Endothelial cell of umbilical vein (primary cell): ENCODE measurements at regions not wholly inside any gene's neighbourhood (a gene's known extent, or its start where the extent isn't known, plus 50 kb on each side); places are given as distances from the start of the nearest gene placed in this dataset.
"Not testable (repeated sequence)": the region's sequence is repeated elsewhere in the genome, so short reads cannot be mapped to it uniquely, and the experiment has no call there.

ENCODE experiments used
- BruUV-seq: library from RNA; stranded (reverse); fragments of 400-500 nt; replicated peaks from 2 replicates; lab custom pipeline; 2021; lab: Mats Ljungman, UMichigan
- CTCF ChIA-PET: fragments of 300-600, 350-600 bp; sonication (Branson Sonifier 250); formaldehyde crosslinking; loops from one replicate; lab custom pipeline; 2021; ENCODE audit warnings: antibody characterized with exemption, inconsistent platforms; lab: Charles Lee
- POLR2A ChIA-PET: fragments of 300-600, 350-600 bp; sonication (Branson Sonifier 250); formaldehyde crosslinking; loops from one replicate; lab custom pipeline; 2021; ENCODE audit warnings: antibody characterized with exemption, inconsistent platforms; lab: Charles Lee
- DNase-seq: peaks from one replicate; pipeline ENCODE4 v3.0.0-alpha.2; 2011; ENCODE audit warnings: low read depth, low spot score
- FAIRE-seq: peaks from 2 replicates; lab custom pipeline; 2011; peaks lifted over from hg19 to GRCh38; lab: Jason Lieb, UNC
- H2AFZ ChIP-seq: 2 replicates; pipeline ENCODE4 v1.6.0; 2012; ENCODE audit warnings: low read depth, low read length, control low read depth, inconsistent platforms
- H3K27ac ChIP-seq: 2 replicates; pipeline ENCODE4 v1.5.1; 2011; ENCODE audit warnings: low read depth, mild to moderate bottlenecking, control low read depth, low read length, moderate library complexity; ENCODE audit not compliant: insufficient read depth
- H3K27me3 ChIP-seq, 2 experiments: 2 replicates each; pipeline versions ENCODE4 v1.6.0 to v1.6.1; 2011; ENCODE audit warnings: low read length in 2 of 2, mixed read lengths in 1 of 2; ENCODE audit not compliant: control insufficient read depth in 2 of 2, insufficient read depth in 2 of 2
- H3K36me3 ChIP-seq, 2 experiments: 2 replicates in 1 of 2; 3 replicates in 1 of 2; pipeline ENCODE4 v1.5.1; 2011; ENCODE audit warnings: low read length in 2 of 2, mild to moderate bottlenecking in 1 of 2, moderate library complexity in 1 of 2; ENCODE audit not compliant: control insufficient read depth in 2 of 2, insufficient read depth in 2 of 2; ENCODE audit errors: extremely low read depth in 1 of 2
- H3K4me1 ChIP-seq: 3 replicates; pipeline ENCODE4 v1.5.1; 2011; ENCODE audit warnings: mild to moderate bottlenecking, low read length; ENCODE audit not compliant: control insufficient read depth, insufficient read depth; ENCODE audit errors: extremely low read depth
- H3K4me2 ChIP-seq: 2 replicates; pipeline ENCODE4 v1.6.1; 2011; ENCODE audit warnings: low read length, control low read depth, mixed read lengths; ENCODE audit not compliant: insufficient read depth
- H3K4me3 ChIP-seq, 3 experiments: fragments of 200-600 bp in 1 of 3; sonication (generic), shearing (Covaris generic) in 1 of 3; replicated peaks in 1 of 3; 2 replicates each; pipeline ENCODE4 v1.5.1; 2011 to 2016; ENCODE audit warnings: control low read depth in 3 of 3, low read length in 3 of 3, mild to moderate bottlenecking in 2 of 3, inconsistent platforms in 1 of 3, low read depth in 1 of 3, moderate library complexity in 1 of 3; ENCODE audit not compliant: insufficient read depth in 1 of 3
- H3K79me2 ChIP-seq: 2 replicates; pipeline ENCODE4 v1.6.0; 2012; ENCODE audit warnings: low read length, inconsistent platforms; ENCODE audit not compliant: control insufficient read depth, insufficient read depth
- H3K9ac ChIP-seq: replicated peaks from 2 replicates; pipeline ENCODE3; 2011; ENCODE audit warnings: low read length, control low read depth; ENCODE audit not compliant: insufficient read depth; ENCODE audit errors: extremely low read depth
- H3K9me1 ChIP-seq: replicated peaks from 3 replicates; pipeline ENCODE4 v1.6.0; 2011; ENCODE audit warnings: mild to moderate bottlenecking, low read length; ENCODE audit not compliant: control insufficient read depth, insufficient read depth; ENCODE audit errors: extremely low read depth
- H3K9me3 ChIP-seq: replicated peaks from 2 replicates; pipeline ENCODE4 v1.5.1; 2012; ENCODE audit warnings: low read length, inconsistent platforms; ENCODE audit not compliant: control insufficient read depth, insufficient read depth
- H4K20me1 ChIP-seq: replicated peaks from 2 replicates; pipeline ENCODE3; 2011; ENCODE audit warnings: mild to moderate bottlenecking, low read length; ENCODE audit not compliant: control insufficient read depth, insufficient read depth; ENCODE audit errors: extremely low read depth
- EZH2 ChIP-seq: IDR thresholded peaks from 2 replicates; pipeline ENCODE4 v1.6.1; 2012; ENCODE audit warnings: borderline replicate concordance, low read depth, mild to moderate bottlenecking, moderate library complexity, low read length, inconsistent platforms; ENCODE audit not compliant: severe bottlenecking
- FOS ChIP-seq: IDR thresholded peaks from 2 replicates; pipeline ENCODE4 v1.6.1; 2011; ENCODE audit warnings: mild to moderate bottlenecking, low read length, moderate library complexity, borderline replicate concordance; ENCODE audit not compliant: insufficient read depth
- GATA2 ChIP-seq: IDR thresholded peaks from 2 replicates; pipeline ENCODE4 v1.7.0; 2011; ENCODE audit warnings: low read depth, mild to moderate bottlenecking, moderate library complexity, mixed read lengths, low read length; ENCODE audit not compliant: insufficient read length, insufficient read depth
- JUN ChIP-seq: IDR thresholded peaks from 2 replicates; pipeline ENCODE4 v1.6.1; 2011; ENCODE audit warnings: borderline replicate concordance, low read depth; ENCODE audit not compliant: insufficient read length, insufficient read depth
- MYC ChIP-seq: IDR thresholded peaks from one replicate; pipeline ENCODE4 v1.6.1; 2011; ENCODE audit warnings: mild to moderate bottlenecking, low read depth, low read length
- POLR2A ChIP-seq: IDR thresholded peaks from 2 replicates; pipeline ENCODE4 v1.6.1; 2012; ENCODE audit warnings: low read depth, mild to moderate bottlenecking, control low read depth, low read length
- POLR2AphosphoS5 ChIP-seq: IDR thresholded peaks from 2 replicates; pipeline ENCODE4 v1.6.1; 2012; ENCODE audit warnings: low read depth, mild to moderate bottlenecking, control low read depth, low read length, moderate library complexity; ENCODE audit not compliant: insufficient read depth
- dilution Hi-C: fragments of 300-500 bp; cut with MboI; formaldehyde crosslinking; loops from one replicate; pipeline ENCODE4 v1.15.0; 2019; ENCODE audit warnings: low sequenced_read_pairs; ENCODE audit not compliant: extremely low pct_ligation_motif_present
- intact Hi-C: fragments of 100-400 bp; cut with micrococcal nuclease; formaldehyde crosslinking; loops from one replicate; pipeline ENCODE4 v1.10.0; 2022
- TF ChIP-seq, protein P1 (sequence below): IDR thresholded peaks from 2 replicates; pipeline ENCODE4 v1.6.1; 2011; ENCODE audit not compliant: insufficient read depth, insufficient read length
- TF ChIP-seq, protein P2 (sequence below), 2 donors: IDR thresholded peaks; 1 replicate in 1 of 2; 2 replicates in 1 of 2; pipeline ENCODE4 v1.5.1; 2011; ENCODE audit warnings: low read length in 2 of 2, mild to moderate bottlenecking in 2 of 2, moderate library complexity in 2 of 2, control low read depth in 1 of 2, inconsistent platforms in 1 of 2, low read depth in 1 of 2; ENCODE audit not compliant: insufficient read depth in 1 of 2; ENCODE audit errors: extremely low read depth in 1 of 2

DNA sequence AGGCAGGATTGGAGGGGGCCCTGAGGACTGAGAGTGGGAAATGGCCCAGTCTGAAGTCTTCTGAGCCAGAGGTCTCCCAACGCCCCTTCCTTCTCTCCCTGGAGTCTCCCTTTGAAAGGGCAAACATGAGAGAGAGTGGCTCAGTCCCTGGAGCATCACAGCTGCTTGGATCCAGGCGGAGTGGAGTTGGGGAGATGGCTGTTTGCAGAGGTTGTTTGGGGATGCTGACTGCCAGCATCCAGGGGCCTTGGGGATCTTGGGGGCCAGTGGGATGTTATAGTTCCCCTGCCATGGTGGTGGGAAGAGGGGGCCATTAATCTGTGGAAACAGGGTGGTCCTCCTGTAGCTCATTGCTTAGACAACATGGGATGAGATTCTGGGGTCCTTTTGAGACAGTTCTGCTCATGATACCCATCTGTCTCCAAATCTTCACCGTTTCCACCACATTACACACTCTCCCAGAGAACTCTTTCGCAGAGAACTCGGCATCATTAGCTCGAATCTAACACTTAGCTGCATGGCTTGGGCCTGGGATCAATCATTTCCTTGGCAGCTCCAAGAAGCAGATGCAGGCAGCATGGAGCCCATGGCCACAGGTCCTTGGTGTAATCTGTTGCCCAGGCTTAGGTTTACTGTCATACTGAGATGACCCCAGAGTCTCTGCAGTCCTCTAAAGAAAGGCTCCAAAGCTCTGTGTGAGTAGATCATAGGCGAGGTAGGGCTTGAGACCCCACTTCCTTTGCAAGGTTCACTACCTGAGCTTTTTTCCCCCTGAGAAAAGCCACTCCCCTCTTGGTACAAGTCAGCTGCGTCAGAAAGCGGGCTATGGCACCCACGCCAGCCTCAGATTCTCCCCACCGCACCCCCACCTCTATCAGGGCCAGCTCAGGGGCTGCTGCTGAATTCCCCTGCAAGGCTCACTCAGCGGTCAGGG is 54.4 kb upstream of the SH3PXD2B start:
- Histone ChIP-seq H3K4me2 (no peak overlapping the region), H2AFZ (no peak overlapping the region), H4K20me1 (no peaks in the 10 kb centered on the region), H3K4me1 (no peaks in the 10 kb centered on the region), H3K4me3 (no peak overlapping the region), H3K27ac (no peak overlapping the region), H3K36me3 (no peaks in the 10 kb centered on the region), H3K9me1 (no peaks in the 10 kb centered on the region), H3K27me3 (peaks cover 0 to 5% of the 10 kb centered on the region in 2 experiments), H3K9ac (no peak overlapping the region), H3K79me2 (no peaks in the 10 kb centered on the region), H3K9me3 (no peaks in the 10 kb centered on the region)
- BruUV-seq, result no TSS peak
- dilution Hi-C loops, result no loop called here
- ChIA-PET CTCF (no interaction called here), POLR2A (no interaction called here)
- FAIRE-seq, result no peak
- TF ChIP-seq MYC, result no peak
- no peak for TF ChIP-seq EZH2
- TF ChIP-seq, protein P1, sequence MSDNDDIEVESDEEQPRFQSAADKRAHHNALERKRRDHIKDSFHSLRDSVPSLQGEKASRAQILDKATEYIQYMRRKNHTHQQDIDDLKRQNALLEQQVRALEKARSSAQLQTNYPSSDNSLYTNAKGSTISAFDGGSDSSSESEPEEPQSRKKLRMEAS, result no peak
- TF ChIP-seq JUN, result no peak
- no peak for TF ChIP-seq POLR2AphosphoS5
- TF ChIP-seq POLR2A, result no peak
- TF ChIP-seq, protein P2, sequence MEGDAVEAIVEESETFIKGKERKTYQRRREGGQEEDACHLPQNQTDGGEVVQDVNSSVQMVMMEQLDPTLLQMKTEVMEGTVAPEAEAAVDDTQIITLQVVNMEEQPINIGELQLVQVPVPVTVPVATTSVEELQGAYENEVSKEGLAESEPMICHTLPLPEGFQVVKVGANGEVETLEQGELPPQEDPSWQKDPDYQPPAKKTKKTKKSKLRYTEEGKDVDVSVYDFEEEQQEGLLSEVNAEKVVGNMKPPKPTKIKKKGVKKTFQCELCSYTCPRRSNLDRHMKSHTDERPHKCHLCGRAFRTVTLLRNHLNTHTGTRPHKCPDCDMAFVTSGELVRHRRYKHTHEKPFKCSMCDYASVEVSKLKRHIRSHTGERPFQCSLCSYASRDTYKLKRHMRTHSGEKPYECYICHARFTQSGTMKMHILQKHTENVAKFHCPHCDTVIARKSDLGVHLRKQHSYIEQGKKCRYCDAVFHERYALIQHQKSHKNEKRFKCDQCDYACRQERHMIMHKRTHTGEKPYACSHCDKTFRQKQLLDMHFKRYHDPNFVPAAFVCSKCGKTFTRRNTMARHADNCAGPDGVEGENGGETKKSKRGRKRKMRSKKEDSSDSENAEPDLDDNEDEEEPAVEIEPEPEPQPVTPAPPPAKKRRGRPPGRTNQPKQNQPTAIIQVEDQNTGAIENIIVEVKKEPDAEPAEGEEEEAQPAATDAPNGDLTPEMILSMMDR (IDR thresholded peaks at IDR 0.05; ENCODE audit: extremely low read depth in 1 of 2, insufficient read depth in 1 of 2, low read depth in 1 of 2, low read length in 2 of 2), result no peak
- TF ChIP-seq GATA2, result no peak
- TF ChIP-seq FOS, result no peak
- no peak for DNase-seq
- intact Hi-C loops, result no loop called here

DNA sequence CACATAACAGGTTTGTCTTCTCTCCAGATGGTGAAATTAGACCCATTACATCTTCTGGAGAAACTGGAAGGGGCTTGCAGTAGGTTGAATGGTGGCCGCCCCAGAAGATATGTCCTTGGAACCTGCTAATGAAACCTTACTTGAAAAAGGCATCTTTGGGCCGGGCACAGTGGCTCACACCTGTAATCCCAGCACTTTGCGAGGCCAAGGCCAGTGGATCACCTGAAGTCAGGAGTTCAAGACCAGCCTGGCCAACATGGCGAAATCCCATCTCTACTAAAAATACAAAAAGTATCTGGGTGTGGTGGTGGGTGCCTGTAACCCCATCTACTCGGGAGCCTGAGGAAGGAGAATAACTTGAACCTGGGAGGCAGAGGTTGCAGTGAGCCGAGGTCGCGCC is 53.2 kb upstream of the SH3PXD2B start:
- H3K4me3 ChIP-seq, H3K36me3 ChIP-seq, FAIRE-seq, DNase-seq, H3K27me3 ChIP-seq, H2AFZ ChIP-seq, H3K9me3 ChIP-seq, intact Hi-C loops, CTCF ChIA-PET, BruUV-seq, POLR2A ChIA-PET, H3K4me2 ChIP-seq, H3K9ac ChIP-seq, H3K79me2 ChIP-seq, dilution Hi-C loops, H3K4me1 ChIP-seq, H3K27ac ChIP-seq, H3K9me1 ChIP-seq, H4K20me1 ChIP-seq: not testable (repeated sequence)
